Ovary (tissue), 3 donors: ENCODE measurements at regions not wholly inside any gene's neighbourhood (a gene's known extent, or its start where the extent isn't known, plus 50 kb on each side); places are given as distances from the start of the nearest gene placed in this dataset.

Experiments used
- EP300 ChIP-seq: sonication (generic); formaldehyde crosslinking; IDR thresholded peaks from one replicate; pipeline ENCODE4 v1.6.1; 2017; ENCODE audit warnings: antibody characterized with exemption
- POLR2A ChIP-seq: fragments of 450-650 bp; IDR thresholded peaks from one replicate; pipeline ENCODE4 v1.6.1; 2017; ENCODE audit warnings: antibody characterized with exemption, mild to moderate bottlenecking, moderate library complexity
- TF ChIP-seq, protein P1 (sequence below), 3 donors: fragments of 450-650 bp in 2 of 3; fragments of 200-600 bp in 1 of 3; IDR thresholded peaks; one replicate each; pipeline versions ENCODE4 v1.5.1 to v1.8.0; 2016 to 2022; ENCODE audit warnings: antibody characterized with exemption in 3 of 3, mild to moderate bottlenecking in 1 of 3
- donor health status: DM: no; HTN: no; CAD: no.

GRCh38 chr18:28947900-28948299 is 771.0 kb upstream of the CDH2 start:
- TF ChIP-seq EP300 (no peak), POLR2A (no peak)
- TF ChIP-seq, protein P1, sequence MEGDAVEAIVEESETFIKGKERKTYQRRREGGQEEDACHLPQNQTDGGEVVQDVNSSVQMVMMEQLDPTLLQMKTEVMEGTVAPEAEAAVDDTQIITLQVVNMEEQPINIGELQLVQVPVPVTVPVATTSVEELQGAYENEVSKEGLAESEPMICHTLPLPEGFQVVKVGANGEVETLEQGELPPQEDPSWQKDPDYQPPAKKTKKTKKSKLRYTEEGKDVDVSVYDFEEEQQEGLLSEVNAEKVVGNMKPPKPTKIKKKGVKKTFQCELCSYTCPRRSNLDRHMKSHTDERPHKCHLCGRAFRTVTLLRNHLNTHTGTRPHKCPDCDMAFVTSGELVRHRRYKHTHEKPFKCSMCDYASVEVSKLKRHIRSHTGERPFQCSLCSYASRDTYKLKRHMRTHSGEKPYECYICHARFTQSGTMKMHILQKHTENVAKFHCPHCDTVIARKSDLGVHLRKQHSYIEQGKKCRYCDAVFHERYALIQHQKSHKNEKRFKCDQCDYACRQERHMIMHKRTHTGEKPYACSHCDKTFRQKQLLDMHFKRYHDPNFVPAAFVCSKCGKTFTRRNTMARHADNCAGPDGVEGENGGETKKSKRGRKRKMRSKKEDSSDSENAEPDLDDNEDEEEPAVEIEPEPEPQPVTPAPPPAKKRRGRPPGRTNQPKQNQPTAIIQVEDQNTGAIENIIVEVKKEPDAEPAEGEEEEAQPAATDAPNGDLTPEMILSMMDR (IDR thresholded peaks at IDR 0.05) = no peak
